GM19035 (cell line): ENCODE measurements at regions not wholly inside any gene's neighbourhood (a gene's known extent, or its start where the extent isn't known, plus 50 kb on each side); places are given as distances from the start of the nearest gene placed in this dataset.

Experiments
- ATAC-seq: cut with Tn5 transposase; IDR thresholded peaks from one replicate; pipeline ENCODE4 v1.9.1; 2021; ENCODE audit not compliant: unreplicated experiment

DNA sequence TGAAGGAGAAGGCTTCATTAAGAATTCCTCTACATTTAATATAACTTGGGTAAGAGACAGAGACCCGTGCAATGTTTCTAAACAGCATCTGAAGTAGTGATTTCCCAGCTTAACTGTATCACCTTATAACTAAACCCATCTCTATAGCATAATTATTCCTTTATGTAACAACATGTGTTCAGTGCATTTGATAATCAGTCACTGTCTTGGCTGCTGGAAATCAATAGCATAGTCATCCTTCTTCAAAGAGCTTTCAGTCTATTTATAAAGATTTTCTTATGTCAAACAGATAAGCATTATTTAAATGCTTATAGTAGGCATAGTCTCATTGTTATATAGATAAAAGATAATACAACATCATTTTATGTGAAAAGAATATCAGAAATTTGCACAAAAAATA lies 80.1 kb upstream of the TYRP1 start:
- ATAC-seq, result no peak

DNA sequence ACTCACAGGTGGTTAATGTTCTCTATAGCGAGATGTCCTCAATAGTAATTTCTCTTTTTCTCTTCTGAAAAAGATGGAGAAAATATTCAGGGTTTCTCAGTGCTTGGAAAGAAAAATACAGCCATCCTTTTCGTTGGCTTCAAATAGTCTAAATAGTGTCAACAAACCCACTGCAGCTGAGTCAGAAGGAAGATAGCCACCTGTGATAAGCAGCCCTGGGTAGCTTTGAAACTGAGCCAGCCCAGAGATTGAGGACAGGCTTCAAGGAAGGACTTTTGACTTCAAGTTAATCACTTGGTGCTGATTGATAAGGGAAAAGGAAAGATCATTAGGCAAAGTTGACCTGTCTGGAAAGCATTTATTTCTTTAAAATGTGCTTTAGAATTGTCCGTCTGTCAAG lies 78.7 kb upstream of the TYRP1 start:
- no peak for ATAC-seq

DNA sequence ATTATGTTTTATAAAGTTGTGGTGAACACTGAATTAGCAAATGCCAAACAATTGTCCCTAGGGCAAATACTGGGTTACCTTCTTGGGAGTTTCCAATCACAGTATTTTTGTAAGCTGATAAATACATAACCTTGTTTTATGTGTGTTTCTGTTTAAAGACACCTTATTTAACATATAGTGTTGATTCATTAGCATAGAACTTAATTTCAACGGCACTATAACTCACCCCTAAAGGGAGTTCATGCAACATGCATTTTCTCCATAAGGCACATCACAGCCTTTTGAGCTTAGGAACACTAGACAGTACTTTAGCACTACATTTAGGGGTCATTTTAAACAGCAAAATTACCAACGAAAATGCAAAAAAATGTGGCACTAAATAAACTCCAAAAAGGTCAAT lies 74.2 kb upstream of the TYRP1 start:
- no peak for ATAC-seq

DNA sequence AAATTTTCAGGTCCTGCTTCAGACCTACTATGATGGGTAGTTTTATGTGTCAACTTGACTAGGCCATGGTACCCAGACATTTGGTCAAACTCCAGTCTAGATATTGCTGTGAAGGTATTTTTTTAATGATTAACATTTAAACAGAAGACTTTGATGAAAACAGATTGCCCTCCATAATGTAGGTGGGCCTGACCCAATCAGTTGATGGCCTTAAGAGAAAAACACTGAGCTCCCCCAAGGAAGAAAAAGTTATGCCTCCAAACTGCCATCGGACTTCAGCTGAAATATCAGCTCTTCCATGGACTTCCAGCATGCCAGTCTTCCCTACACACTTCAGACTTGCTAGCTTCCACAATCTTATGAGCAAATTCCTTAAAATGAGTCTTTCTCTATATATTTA lies 67.3 kb upstream of the TYRP1 start:
- no peak for ATAC-seq

DNA sequence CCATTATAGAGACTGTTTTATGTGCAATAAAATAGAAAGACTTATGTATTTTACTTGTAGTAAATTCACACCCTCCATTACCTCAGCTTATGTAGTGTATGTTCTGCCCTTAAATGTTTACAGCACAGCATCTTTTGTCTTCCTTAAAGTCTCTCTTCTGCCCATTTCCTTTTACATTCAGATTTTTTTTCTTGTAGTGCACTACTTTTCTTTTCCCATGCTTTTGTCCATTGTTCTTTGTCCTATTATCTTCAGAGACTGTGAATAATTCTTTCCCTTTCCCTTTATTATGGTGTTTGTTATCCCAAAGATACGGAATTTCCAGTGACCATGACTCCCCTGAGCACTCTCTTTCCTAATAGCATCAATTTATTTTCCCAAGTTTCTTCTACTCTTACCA lies 66.1 kb upstream of the TYRP1 start:
- no peak for ATAC-seq

DNA sequence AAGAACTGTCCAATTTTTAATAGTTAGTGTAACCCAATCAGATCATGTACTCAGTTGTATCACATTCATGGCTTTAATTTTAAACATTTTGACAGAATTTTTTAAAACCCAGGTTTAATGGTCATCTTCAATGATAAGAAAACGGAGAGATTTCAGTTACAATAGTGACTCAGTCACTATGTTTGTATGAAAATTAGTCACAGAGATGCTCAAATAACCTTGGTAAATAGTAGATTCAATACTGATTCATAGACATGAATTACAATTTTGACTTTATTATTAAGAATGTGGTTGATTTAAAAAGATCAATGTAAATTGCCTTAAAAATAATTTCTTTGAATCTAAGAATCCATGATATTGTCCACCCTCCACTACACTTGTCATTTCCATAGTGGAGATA lies 64.6 kb upstream of the TYRP1 start:
- no peak for ATAC-seq

DNA sequence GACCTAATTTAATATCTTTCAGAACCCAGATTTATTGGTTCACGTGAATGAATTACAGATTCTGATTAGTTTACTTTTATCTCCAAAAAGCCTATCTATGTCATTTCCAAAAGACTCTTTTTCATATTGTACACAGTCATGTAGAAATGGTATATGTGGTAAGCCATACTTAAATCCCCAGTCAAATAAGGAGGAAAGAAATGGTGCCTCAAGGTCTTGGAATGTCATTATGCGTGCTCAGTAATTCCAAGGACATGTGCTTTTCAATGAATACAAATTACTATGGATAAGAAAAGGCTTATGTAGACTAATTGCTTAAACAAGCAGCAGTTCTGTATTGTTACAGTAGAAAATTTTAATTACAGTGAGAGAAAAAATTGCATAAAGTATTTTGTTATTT lies 64.1 kb upstream of the TYRP1 start:
- no peak for ATAC-seq

DNA sequence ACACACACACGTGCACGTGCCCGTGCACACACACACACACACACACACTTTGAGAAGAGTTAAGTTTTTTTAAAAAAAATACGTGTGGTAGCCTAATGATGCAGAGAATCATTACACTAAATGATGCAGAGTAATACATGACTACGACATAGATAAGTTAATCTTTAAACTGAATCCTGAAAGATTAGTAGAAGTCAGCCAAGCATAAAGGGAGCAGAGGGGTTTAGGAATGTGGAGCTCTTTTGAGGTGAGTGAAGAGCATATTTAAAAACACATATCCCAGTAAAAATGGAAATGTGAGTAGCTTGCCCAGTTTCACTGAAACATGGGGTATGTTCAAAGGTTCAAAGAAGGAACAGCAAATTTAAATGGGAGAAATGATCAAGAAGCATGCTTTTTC lies 61.3 kb upstream of the TYRP1 start:
- no peak for ATAC-seq

DNA sequence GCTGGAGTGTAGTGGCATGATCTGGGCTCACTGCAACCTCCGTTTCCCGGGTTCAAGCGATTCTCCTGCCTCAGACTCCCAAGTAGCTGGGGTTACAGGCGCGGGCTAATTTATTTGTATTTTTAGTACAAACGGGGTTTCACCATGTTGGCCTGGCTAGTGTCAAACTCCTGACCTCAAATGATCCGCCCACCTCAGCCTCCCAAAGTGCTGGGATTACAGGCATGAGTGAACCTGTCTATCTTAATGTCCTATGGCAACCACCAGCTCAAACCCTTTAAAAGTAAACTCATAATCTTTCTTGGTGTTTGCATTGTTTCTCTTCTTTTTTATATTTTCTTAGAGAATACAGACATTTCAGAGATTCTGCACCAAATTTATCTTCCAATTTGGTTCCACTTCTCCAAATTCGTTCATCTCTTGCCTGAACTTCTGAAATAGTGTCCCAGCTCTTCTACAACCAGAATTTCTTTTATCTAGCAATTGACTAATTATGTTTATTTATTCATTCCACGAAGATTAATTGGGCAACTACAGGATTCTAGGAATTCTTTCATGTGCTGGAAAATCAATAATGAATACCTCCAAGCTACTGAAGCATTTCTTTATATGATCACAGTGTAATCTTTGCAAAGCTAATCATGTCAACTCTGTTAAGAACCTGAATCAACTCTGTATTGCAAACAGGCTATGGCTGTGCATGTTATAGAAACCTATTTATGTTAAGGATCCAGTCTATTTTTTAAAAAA lies 60.0 kb upstream of the TYRP1 start:
- no peak for ATAC-seq

DNA sequence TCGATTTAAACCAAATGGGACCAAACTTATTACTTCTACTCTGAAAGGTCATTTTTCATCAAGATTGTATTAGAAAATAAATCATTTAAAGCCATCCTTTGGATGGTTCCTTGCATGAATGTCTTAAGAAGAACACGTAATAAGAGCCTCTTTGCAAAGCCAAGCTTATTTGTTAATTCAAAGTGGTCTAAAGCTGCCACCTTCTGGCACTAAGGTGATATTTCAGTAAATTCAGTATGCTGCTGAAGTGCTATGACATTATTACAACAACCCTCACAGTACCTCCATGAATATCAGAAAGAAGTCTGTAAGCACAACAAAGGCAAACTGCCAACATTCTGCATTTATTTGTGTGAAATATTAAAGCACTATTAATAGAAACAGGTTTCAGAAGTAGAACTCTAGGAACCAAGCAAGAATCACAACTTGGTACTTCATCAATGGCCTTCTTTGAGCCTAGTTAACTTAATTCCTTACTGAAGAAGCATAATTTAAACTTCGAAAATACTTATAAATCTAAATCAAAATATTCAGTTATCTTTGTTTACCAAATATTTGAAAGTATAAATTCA lies 53.1 kb upstream of the TYRP1 start:
- ATAC-seq, result peak; percentile 73

DNA sequence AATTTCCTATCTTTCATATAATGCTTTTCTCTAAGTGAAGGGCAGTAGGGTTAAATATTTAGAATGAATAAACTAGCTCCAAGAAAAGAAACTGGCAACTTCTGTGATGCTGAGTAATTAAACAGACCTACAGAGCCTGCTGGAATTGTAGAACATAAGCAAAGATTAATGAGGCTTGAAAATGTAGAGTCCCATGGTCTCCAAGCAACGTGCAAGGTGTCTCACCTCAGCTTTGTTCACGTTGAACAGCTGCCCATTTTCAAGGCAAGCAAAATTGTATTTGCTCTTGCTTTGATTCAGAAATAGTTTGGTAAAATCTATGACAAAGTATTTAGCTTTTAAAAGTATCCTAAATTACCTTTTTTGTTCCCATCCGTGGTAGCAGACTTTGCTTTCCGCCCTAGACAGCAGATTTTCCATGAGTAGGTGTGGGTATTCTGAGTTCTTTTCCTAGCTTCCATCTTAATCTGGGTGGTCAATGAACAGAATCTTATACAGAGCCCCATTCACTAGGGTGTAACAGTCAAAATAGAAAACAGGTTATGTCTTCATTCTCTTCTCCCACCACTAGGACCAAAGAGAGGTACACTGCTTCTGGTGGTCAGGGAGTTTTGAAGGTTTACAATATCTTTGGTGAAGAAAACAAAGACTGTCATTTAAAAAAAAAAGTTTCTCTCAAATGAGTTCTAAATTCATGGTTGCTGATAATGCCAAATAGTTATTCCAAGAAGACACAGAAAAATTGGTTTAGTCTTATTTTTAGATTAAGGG lies 52.1 kb upstream of the TYRP1 start:
- no peak for ATAC-seq
